ENCODE measurements at regions not wholly inside any gene's neighbourhood (a gene's known extent, or its start where the extent isn't known, plus 50 kb on each side); places are given as distances from the start of the nearest gene placed in this dataset.

DNA sequence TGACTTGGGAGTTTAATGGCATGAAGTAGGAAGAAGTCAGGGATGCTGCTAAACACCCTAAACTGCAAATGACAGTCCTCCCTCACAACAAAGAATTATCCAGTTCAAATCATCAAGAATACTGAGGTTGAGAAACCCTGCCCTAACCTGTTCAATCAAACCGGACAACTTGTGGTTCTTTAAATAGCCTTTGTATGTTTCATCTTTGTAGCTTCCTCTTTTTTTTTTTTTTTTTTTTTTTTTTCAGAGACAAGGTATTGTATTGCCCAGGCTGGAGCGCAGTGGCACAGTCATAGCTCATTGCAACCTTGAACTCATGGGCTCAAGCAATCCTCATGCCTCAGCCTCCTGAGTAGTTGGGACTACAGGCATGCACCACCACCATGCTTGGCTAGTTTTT, 52.5 kb upstream of the TTC29 start:
- DNase-seq (ENCODE audit: low spot score) = no peak

DNA sequence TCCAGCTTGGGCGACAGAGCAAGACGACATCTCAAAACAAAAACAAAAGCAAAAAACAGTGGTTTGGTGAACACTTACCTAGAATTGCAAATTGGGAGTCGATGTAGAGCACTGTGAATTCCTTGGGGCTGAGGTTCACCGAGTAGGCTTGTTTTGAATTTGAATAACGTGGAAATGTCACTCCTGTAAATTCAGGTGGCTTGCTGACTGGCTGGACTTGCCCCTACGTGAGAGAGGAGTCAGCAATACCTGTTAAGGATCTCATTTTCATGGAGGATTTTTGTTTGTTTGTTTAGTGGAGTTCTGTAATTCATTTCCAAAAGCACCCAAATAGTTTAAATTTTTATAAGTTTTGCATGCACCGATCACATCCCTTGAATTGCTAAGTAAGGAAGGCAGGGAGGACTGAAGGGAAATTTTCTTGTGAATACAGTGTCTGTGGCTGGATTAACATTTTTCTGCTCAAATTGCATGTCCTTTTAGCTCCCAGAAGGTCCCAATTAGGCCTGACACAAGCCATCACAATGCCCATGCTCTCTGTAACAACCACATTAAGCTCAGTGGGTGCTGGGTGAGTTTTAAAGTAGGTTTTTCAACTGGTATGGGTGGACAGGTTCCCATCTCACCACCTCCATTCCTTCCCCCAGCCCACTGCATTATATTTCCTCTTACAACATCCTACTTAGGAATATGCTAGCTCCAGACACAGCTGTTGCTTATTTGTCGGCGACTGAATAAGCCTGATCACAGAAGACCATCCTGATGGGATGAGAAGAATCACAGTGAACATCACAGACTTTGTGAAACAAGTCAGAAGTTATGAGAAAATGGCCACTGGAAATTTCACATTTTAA, 58.5 kb upstream of the TTC29 start:
- no peak for DNase-seq (ENCODE audit: low spot score)

DNA sequence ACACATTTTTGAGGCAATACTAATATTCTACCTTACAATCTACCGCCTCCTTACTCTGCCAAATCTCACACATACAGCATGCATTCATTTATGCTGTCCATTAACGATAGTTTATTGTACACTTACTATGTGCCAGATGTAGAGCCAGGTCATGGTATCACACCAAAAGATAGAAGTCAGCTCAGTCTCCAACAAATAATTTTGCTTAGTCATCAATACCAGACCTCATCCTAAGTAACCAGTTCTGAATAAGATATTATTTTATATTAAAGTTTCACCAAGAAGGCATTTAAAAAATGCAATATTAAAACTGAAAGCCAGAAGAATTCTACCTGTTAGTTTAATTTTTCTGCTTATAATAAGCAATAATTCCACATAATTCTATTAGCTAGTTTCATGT, 60.6 kb upstream of the TTC29 start:
- DNase-seq (ENCODE audit: low spot score) = no peak

DNA sequence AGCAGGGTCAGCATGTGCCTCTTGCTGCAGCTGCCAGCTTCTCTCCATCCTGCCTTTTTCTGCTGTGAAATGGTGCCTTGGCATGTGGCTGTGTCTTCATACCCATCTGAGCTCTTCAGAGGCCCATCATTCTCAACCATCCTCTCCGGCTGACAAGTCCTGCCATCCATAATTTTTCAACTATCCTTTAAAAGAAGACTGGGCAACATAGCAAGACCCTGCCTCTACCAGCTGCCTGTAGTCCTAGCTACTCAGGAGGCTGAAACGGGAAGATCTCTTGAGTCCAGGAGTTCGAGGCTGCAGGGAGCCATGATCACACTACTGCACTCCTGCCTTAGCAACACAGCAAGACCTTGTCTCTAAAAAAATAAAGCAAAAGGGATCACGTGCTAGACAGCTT, 64.2 kb upstream of the TTC29 start:
- DNase-seq (ENCODE audit: low spot score) = no peak

DNA sequence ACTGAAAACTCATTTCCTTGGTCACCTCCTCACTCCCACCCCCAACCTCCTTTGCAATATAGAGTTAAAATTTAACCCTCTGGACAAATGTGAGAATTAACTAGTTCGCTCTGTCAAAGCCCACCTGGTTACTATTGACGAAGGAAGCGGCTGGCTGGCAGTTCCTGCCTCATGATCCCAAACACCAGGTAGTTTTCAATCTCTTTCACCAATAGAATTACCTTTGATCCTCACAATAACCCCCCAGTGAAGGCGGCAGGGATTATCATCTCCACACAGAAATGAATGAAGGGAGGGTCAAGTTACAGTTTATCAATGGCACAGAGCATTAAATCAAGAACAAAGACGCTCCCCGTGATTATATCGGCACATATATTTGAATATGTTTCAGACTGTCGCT, 65.7 kb upstream of the TTC29 start:
- no peak for DNase-seq (ENCODE audit: low spot score)

DNA sequence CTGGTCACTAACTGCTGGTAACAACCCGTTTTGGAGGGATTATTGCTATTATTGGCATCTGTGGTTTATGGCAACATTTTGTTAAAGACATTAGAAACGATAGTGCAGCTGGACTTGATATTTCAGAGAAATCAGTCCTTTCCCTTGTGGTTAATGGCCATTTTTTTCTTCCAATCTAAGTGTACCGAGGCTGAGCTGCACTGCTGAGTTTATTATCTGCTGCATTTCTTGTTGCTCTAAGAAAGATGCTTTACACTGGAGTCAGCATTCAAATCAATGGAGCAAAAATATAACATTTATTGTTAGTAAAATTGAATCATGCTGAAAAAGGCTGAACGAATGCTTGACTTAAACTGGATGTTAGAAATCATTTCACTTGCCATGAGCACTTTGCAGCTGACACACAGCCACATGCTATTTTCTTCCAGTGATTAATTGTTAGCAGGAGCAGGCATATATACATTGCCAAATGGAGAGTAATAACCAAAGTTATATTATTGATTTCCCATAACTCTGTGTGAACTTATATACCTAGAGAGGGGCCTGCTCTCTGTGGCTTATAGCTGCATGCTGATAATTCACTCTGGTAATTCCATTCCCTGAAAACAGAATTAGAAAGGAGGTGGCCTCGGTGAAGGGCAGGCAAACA, 66.5 kb upstream of the TTC29 start:
- no peak for DNase-seq (ENCODE audit: low spot score)

DNA sequence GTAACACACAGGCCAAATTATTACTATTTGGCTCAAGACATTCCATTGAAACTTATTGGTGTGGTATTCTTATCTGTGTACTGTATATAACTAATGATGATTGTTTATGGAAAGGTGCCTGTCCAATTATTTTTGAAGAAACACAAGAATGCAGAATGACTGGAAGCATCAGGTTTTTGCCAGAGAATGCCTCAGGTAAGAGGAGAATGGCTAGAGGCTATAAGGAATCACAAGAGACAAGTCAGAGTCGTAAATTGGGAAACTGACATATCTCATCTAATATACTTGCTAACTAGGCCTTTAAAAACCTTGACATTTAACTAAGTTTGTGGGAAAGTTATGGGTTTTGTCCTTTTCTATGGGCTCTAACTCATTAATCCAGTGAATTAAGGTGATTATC, 69.3 kb upstream of the TTC29 start:
- DNase-seq (ENCODE audit: low spot score) = no peak

DNA sequence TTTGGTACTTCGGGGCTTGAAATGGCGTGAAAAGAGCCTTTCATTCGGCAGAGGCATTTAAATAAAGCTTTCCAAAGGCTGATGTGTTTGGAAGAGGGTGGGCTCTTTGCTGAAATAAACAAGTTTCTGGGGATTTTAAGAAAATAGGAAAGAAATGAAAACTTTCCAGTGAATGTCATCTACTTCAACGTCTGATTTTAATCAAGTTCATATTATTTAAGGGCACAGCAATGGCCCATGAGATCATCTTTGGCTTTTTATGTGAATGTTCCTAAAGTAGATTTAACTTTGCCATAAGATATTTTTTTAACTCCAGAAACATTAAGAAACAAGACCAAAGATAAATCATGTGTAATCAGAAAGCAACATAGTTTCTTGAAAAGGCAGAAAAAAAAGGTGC, 69.8 kb upstream of the TTC29 start:
- no peak for DNase-seq (ENCODE audit: low spot score)

DNA sequence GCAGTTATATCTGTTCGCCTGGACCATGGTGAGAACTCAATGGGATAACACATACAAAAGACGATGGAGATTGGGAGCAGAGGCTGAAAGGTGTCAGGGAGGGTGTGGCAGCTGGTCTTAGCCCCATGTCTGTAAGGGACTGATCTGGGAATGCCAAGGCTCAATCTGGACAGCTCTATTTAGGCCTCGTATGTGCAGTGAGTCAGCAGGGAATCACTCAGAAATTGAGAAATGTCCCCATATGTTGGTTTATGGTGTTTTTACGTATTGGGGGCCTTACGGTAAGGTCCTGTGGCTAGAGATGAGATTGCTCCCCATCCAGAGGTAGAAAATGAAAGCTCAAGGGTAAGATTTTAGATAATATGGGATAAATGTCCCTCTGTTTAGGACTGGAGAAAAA, 71.4 kb upstream of the TTC29 start:
- DNase-seq (ENCODE audit: low spot score) = no peak

DNA sequence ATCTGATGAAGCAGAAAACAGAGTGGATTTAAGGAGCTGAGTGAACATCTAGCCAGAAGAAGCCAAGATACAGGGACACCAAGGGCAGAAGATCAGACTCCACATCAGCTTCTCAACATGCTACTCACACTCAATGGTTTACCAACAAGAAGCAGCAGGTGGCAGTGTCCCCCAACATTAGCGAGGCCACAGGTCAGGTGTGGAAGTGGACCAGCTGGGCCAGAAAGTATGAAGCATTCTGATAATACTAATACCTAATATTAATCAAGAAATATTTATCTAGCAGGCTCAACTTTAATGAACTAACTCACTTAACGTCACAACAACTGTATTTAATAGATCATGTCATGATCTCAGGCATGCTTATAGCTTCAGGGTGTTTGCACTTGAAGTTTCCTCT, 73.4 kb upstream of the TTC29 start:
- DNase-seq (ENCODE audit: low spot score) = peak; percentile 55

DNA sequence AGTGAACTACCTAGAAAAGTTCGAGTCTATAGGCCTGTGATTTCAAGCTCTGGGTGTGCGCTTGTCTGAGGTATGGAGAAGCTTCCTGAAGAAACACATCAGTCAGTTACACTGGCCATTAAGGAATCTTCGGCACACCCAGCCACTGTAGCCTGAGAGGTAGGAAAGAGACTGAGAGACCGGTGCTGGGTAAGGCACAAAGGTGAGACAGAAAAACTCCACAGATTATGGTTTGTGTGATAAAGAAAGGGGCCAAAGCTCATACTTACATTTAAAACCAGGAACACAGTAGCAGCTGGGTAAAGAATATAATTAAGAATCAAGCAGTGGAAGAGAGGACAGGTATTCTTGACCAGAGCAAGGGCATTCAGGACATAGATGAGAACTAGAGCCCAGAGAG, 74.8 kb upstream of the TTC29 start:
- DNase-seq (ENCODE audit: low spot score) = no peak

DNA sequence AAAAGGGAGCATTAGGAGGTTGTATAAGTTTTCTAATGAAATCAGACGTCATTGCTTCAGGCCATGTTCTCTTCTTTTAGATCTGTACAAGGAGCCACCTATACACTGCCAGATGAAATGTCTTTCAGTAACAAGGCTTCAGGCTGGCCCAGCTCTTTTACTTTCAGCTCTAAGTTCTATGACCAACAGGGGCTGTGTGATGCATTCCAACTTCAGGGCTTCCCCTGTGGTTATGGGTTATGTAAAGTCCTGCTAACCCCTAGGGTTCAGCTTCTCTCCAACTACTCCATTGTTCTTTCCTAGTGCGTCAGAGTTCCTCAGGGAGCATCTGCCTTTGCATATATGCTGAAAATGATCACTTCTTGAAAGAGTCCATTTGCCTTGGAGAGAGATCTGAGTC, 79.4 kb upstream of the TTC29 start:
- no peak for DNase-seq (ENCODE audit: low spot score)

DNA sequence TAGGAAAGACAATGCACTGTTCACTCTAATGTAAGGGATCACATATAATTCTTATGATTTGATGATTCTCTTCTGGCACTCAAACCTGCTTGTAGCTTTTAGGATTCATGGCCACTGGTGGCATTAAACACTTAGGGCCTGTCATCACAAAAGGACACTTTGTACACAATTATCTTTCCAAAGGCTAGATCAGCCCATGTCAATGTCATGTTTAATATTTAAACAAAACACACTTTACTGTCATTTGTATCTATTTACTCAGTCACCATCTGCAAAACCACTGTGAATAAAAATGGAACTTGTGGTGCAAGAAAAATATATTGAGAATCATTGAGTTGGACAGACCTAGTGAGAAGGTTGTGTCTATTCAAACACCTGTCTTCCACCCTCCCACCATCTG, 83.6 kb upstream of the TTC29 start:
- no peak for DNase-seq (ENCODE audit: low spot score)

DNA sequence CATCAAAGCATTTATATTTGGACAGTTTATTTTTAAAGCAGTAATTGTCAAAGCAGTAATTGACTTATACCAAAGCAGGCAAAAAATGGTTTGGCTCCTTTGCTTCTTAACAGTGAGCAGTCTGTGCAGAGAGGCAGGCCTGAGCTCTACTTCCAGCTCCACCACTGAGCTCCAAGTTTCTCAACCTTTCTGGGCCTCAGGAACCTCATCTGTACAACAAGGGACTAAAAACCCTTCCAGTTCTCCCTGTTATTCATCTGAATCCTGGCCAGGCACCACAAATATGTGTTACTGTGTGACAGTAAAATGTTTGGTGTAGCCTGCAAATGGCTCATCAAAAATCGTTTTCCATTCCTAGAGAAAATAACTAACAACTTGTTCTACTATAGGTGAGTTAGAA, 88.7 kb upstream of the TTC29 start:
- no peak for DNase-seq (ENCODE audit: low spot score)

DNA sequence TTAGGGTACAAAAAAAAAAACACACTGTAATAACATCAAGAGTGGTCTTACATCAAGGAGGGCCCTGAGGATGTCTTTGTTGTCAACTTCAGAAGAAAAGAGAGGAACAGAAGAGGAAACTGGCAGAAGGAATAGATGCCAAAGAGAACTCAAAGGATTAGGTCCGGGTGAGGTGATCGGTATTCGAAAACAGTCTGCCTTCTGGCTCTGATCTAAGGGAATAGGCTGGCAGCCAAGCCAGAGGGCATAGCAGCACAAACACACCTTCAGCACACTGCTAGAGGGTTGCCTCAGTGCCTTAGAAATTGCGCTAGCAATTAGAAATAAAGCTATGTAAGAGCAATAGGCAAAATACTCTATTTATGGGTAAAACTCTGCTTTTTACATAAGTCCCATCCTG, 91.4 kb upstream of the TTC29 start:
- no peak for DNase-seq (ENCODE audit: low spot score)

DNA sequence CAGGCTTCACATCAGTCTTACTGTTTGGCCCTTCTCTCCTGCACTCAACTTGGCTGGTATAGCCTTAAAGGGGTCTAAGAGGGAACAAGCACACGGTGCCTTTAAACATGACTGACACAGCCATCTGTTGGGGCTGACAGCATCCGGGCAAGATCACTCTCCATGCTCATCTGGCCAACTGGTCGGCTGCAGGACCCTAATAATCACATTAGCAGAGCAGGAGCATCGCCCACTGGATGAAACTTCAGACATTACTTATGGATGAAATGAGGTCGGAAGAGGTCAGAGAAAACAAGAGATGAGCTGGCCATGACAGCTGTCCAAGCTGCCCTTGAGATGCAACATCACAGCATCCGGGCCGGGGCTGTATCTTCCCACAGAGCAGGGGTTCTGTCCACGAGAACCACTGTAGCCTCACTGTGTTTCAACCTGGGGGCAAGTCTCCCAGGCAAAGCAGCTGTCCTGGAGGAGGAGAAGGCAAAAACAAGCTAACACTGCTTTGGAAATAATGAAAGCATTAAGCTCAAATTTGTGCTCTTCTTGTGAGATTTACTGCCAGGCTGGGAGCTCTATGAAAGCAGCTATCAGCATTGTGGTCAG, 94.4 kb upstream of the TTC29 start:
- DNase-seq (ENCODE audit: low spot score) = no peak

DNA sequence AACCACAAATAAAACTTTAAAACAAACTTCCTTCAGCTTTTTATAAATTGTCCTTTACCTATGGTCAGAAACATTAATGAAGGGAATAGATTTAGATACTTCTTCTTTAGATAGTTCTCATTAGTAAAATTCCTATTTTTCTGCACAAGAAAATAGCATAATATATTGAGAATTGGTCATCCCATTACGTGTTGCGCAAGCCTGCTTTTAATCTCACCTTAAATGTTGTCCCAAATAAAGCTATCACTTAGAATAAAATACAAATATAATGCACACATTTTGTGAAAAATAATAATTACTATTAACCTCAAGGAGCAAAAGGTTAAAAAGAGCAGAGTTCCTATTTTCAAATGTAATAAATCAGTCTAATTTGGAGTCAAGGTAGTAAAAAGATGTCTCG, 95.2 kb upstream of the TTC29 start:
- DNase-seq (ENCODE audit: low spot score) = no peak

DNA sequence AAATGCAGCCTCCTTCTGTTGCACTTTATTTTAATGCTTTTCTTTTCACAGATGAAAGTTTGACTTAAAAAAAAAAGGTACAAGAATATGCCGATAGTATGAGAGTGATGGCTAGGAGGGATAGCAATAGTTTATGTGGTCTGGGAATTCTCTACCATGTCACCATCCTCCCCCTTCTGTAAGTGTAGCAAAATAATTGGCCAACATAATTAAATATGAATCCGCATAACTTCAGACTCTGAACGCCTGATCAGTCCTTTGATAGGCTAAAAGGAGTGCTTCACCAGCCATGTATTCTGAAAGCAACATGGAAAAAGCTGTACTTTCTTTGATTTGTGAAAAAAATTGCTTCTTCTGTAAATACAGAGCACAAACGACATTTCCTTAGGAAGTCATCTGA, 95.7 kb upstream of the TTC29 start:
- DNase-seq (ENCODE audit: low spot score) = no peak

DNA sequence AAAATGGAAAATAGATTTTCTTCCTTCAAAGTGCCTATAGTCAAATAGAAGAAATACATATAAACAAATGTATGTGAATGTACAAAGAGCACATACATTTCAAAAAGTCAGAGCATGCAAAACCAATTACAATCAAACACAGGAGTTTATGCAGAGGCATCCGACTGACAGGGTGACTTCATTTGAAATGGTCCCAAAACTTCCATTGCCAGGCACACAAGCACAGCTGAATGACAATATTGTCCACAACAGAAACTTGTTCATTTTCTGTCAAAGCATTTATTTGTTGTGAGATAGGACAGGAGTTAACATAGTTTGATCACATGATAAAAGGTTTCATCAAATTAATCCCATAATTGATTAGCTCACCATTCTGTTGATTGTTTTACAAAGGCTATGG, 96.4 kb upstream of the TTC29 start:
- DNase-seq (ENCODE audit: low spot score) = no peak

DNA sequence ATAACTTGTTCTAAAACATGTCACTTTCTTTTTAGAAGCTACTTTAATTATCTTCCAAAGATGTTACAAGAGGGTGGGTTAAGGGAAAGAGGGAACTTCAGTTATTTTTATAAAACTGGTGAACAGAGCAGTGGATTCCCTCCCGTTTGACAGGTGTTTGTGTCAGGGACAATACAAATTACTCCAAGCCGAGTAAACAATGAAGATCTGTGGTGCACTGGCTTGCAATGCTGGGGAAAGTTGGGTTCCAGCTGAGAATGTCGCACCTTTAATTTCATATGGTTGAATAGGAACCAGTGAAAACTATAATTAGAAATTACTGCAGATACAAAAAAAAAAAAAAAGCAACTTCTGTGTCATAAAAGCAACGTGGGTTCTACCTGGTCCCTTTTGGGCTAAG, 98.6 kb upstream of the TTC29 start:
- DNase-seq (ENCODE audit: low spot score) = no peak

DNA sequence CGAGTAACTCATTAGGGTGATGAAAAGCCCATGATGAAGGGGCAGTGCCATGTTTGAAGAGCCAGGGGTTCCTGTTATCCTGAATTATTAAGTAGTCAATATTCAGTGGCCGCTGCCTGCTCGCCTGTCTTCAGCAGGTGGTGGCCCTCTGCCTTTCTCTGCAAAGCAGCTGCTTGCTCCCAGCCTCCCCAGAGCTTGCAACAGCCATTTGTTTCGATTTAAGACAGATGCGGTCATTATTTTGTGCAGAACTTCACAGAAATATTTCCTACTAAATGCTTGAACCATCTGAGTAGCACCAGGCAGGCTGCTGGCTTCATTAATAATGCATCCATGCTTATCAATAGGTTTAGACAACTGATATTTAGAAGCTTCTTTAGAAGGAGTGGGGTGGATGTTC, 104.3 kb upstream of the TTC29 start:
- DNase-seq (ENCODE audit: low spot score) = no peak

DNA sequence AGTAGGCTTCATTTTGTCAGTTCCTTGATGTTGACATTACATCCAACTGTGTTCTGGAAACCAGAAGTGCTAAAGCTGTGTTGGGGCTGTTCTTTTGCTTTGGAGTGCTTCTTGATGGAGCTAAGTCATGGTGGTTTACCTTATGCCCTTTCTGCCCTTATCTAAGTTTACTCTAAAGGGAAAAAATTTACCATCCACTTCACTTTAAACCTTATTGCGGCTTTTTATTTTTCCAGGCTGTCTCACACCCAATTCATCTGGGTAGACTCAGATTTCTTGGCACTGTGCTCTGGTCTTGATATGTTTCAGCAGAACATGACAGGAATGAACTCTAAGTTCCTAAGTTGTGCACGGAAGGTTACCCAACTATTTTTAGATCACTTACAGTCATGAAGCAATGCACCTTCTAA, 104.7 kb upstream of the TTC29 start:
- DNase-seq (ENCODE audit: low spot score) = peak; percentile 64

DNA sequence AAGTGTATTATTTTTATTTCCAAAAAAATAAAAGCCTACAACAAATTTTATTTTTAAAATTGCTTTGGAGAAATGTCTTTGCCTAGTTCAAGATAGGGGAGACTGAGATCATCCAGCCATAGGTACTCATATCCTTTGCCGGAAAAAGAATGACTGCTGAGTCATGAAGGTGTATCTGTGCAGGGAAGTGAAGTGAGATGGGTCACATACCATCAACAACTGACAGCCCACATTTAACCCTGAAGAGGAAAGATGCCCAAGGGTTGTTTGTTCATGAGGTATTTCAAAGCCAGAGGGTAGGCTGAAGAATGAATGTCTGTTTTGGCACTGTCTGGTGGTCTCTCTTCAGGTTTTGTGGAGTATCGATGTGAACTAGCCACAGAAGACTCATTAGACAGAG, 106.7 kb upstream of the TTC29 start:
- DNase-seq (ENCODE audit: low spot score) = no peak

All from H4 (cell line).